Astrocyte of the hippocampus (primary cell): ENCODE measurements at regions not wholly inside any gene's neighbourhood (a gene's known extent, or its start where the extent isn't known, plus 50 kb on each side); places are given as distances from the start of the nearest gene placed in this dataset.
A peak's percentile ranks its signal among the peaks of the same experiment; 100 is the strongest.
"Not testable (repeated sequence)": the region's sequence is repeated elsewhere in the genome, so short reads cannot be mapped to it uniquely, and the experiment has no call there.

Source experiments
- DNase-seq: peaks from one replicate; pipeline ENCODE4 v3.0.0; 2011; ENCODE audit warnings: low read depth, low spot score

DNA sequence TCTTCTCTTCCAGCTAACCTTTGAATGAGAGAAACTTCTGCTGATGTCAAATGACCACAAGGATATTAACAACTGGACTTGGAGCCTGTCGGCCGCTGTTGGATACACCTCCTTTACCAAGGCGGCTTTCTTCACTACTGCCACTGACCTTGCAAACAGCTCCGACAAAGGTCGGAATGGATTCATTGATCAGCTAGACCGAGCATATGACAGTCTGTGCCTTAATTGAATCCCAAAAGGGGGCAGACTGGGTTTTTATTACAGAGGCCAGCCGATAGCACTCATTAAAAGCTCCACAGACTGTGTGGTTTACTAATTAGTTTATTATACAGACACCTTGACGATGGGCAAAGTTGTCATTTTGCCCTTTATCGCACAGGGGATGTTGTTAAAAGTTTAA is 394.5 kb downstream of the RERGL start:
- DNase-seq = no peak

DNA sequence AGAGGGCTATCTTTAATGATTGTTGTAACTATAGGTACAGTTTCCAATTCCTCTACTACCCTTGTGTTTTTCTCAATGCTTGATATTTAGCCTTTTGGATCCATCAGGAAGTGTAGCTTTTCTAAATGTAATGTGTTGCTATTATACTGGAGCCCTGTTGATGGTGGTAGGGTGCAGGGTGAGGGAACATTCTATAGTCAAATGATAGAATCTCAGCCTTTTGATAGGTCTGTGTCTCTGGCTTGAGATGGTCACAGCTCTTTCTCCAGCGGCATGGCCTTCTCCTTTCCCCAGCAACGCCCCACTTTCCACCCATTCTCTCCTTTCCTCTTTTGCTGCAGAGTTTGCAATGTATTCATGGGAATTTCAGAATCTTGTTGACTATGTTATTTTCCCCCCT is 398.6 kb downstream of the RERGL start:
- no peak for DNase-seq

DNA sequence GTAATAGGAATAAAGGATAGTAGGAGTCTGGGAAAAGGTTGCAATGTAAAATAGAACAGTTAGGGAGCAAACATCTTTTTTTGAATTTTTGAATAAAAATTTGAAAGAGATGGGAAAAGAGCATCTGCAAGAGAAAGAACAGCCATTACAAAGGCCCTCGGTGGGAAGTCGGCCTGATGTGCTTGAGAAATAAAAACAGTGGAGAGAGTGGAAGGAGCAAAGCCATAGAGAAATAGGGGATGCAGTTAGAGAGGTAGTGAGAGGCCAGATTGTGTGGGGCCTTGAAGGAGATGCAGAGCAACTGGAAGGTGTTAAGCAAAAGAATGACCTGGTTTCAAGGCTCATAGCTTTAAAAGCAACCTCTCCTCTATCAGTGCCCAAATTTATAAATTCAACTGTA is 409.8 kb downstream of the RERGL start:
- DNase-seq = no peak

DNA sequence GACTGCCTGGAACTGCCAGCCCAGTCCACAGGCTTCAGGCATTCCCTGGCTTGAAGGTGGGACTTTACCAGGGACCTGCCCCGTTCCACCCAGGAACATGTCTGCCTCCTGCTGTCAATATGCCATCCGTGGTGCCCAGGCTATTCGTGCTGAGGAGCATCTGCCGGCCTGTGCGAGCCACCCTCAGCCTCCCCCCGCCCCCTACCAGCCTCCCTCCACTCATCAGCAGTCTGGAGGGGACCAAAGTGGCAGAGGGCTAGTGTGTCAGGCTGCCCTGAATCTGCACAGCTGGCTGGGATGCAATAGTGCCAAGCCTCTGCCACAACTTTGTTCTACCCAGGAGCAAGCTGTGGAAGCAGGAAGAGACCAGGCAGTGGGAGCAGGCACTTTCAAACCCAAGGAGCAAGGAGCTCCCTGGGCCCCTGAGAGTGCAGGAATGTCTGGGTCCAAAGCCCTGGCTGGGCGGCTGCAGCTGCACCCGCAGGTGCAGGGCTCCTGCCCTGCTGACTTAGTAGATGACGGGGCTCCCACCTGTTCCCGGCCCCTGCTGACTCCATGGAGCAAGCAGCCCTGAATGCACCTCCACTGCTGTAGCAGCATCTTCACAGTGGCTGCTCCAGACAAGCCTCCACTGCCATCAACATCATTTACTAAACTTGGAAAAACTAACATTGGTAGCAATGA is 423.2 kb downstream of the RERGL start:
- no peak for DNase-seq

DNA sequence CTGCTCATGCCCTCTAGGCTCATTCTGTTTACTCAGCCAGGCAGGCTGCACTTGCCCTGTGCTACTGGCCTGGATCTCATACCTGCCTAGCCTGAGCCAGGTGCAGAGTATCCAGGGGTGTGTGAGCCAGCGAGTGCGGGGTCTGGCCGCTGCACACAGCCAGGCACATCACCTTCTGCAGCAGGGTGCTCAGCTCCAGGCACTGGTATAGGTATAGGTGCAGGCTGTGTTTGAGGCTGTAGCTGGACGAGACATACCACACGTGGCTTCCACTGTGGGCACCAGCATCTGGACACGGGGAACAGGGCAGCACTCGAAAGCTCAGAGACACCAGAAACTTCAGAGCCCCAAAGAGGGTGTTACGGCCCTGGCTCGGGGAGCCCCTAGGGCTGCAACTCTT is 424.2 kb downstream of the RERGL start:
- DNase-seq = no peak

DNA sequence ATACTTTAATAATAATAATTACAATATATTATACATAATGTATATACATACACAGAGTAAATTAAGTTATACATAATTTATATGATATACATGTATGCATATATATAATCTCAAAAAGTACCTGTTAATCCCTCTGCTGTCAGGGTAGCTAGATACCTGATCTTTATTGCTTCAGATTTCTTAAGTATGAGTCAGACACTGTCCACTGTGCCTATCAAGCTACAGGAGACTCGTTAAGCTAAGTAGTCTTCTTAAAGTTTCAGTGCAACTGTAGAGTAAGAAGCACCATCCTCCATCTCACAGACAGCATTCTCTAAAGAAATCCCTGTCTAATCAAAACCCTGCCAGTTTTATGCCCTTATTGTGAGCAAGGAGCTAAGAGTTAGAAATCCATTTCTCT is 428.7 kb downstream of the RERGL start:
- no peak for DNase-seq

DNA sequence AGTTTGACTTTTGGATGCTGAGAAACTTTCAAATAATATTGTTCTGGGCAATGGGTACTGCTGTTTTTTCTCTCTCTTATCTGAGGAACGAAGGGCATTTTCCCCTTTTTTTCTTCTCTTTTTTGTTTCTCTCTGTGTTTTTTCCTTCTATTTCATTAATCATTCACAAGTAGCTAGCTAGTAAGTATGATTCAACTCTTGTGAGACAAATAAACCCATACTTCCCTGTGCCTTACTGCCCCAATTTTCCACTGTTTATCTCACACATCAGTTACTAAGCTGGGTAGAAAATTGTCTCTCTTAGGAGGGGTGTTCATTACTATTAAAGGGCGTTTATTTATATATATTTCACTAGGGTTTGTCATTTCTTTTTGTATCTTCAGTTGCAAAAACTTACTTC is 437.6 kb downstream of the RERGL start:
- no peak for DNase-seq

DNA sequence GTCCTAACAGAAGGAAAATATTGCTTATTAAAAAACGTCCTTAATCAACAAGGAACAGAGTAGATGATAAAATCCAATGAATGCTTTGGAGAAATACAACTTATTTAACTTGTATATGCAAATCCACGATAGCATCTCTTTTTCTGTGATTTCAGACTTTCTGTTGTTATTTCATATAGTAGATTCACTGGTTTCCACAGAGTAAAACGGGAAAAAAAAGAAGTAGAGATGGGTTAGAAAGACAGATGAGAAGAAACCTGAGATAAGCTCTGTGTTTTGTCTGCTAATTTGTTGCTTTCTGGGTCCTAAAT is 447.7 kb downstream of the RERGL start:
- DNase-seq = no peak

DNA sequence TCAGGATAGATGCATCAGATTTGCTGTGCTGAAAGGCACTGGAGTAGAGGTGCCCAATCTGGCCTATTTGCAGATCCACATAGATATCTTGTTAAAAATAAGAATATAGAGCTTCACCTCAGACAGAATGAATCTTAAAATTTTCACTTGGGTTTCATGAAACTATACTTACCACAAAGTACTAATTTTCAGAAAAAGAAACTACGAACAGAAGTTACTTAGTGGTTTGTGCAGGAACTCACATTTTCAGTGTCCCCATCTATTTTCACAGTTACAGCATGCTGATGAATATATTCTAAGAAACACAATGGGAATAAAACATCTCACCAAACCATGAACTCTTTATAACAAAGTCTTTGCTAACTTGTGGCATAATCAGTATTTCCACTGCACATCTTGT is 449.4 kb downstream of the RERGL start:
- DNase-seq = no peak

DNA sequence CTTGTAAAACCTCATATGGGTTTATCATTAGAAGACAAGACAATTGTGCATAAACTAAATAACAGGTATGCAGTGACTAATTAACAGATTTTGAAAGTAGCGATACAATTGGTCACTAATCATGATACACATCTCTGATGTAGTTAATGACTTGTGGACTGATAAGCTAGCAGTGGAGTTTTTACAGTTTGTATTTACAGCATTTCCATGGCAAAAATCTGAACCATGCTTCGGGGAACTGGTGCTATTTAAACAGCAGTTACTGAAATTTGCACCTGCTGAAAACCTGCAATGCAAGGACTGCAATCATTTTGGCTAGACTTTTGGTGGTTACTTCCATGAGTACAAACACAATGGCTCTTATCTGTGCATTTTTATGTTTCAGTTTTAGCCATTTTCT is 471.2 kb downstream of the RERGL start:
- no peak for DNase-seq

DNA sequence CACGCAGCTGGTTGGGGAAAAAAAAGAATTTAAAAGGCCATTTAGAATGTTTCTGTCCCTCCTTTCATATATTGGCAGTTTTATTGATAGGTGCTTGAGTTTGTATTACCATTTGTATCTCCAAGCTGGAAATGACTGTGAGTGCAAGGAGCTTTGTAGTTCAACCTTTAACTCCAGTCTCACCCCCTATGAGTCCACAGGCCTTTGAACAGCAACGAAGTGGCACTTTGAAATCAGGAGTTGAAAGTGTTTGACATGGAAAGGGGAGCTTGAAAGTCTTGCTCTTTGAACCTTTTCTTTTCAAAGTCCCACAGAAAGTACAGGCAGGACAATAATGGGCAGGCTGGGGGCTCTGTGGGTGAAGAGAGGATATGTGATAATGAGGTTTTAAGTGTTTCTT is 480.3 kb downstream of the RERGL start:
- no peak for DNase-seq

DNA sequence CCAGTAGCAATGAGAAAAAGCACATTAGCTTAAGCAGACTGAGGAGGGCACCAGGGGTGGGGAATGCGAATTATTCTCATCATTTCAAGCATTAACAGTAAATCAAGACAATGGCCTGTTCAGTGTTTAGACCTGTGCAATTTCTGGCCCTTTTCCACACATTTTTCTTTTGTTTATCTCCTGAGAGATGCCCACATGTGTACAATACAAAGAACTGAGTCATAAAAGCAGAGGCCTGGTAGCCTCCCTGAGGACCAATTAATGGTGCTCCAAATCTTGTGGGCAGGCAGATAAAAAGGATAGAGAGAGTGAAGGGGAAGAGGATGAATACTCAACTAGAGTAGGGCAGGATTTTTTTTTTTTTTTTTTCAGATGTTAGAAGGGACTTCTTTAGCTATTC is 480.8 kb downstream of the RERGL start:
- DNase-seq = peak; percentile 0

DNA sequence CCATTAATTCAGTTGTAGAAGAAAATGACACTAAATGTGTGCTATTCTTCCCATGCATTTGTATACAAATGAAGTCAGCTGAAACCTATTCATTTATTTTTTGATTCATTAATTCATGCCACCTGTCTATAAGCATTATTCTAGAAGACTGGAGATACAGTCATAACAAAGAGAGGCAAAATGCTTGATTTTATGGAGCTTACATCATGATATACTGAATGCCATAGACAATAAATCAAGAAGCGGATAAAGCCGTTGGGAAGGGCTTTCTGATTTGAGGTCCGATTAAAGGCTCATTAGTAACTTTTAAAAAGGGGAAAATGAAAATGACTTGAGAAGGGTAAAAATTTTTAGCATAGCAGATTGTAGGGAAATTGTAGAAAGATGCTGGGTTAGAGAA is 494.9 kb downstream of the RERGL start:
- no peak for DNase-seq

DNA sequence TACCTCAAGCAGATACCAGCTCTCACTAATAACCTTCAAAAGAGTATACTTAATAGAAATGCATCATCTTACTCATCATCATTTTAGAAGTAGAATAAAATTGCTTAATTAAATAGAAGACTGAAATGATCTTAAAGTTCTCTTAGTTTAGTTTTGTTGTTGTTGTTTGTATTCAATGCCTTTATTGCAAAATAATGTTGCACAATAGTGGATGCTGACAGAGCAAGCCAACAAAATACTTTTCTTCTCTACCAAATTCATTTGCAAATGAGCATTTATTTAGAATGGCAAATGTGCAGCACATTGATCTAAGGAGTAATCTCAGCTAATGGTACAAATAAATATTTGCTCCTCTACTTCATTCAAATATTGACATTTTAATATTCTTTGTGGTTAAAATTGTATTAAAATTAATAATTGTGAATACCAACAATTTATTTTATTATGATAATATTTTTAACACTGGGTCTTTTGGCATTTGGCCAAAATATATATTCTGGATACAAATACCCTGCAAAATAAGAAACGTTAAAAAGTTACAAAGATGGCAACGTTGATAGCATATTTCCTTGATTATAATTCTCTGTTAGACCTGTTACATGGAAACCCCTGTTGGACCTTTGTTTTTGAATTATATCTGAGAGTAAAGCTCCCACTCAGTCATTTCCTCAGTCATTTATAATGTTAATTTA is 496.1 kb downstream of the RERGL start:
- DNase-seq = no peak

DNA sequence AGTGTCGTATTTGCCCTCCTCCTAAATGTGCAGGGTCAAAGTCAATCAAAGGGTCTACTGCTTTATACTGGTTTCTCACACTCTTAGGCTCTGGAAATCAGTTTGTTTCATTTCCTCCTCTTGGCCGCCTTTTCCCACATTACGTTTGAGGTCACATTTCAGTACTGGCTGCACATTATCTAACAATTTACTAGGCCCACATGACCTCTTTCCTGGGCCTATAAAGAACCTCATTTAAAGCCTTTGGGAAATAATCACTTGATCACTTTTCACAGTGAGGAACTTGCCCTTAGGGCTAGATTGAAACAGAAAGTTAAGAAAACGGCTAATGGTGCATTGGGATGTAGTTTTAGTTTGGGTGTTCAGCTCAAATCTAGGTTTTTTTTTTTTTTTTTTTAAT is 497.5 kb downstream of the RERGL start:
- DNase-seq = no peak

DNA sequence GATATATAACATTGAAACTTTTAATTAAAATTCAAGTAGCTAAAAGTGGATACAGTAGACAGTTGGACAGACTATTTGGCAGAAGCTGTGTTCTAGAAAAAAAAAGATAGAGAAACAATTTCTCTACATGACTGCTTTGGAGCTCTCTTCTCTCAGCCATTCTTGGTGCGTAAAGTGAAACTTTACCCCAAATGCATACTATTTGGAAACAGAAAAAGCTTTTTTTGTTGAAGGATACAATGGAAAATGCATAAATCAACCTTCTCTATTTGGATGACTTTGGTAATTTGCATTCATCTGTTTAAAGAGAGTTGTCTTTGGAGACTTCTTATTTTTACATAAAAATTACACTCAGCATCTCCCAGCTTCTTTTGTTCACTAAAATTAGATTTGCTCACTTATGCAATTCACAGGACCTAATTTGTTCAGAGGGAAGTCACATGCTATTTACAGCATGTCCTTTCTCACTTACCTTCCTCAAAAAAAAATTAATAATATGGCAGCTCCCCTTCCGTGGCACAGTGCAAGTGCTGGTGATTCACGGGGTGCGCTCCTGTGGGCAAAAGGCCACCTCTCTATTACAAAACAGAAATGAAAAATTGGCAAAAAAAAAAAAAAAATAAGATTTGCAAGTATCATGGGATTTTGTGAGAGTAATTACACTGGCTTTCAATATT is 498.9 kb downstream of the RERGL start:
- DNase-seq = no peak

DNA sequence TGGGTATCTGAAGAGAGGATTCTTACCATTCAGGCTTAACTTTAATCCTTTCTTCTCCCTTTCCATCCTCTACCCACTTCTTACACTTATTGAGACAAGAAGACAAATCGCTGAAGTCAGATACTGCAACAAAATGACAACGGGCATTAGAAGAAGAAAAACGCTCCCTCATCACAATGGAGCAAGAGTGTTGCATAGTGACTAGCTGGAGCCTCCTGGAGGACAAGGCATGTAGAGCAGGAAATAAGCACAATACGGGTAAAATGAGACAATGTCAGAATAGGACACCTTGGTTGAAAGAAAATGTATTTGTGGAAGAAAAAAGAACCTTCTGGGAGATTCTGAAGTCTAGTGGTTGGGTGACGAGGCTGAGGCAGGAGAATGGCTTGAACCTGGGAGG is 501.0 kb downstream of the RERGL start:
- no peak for DNase-seq

DNA sequence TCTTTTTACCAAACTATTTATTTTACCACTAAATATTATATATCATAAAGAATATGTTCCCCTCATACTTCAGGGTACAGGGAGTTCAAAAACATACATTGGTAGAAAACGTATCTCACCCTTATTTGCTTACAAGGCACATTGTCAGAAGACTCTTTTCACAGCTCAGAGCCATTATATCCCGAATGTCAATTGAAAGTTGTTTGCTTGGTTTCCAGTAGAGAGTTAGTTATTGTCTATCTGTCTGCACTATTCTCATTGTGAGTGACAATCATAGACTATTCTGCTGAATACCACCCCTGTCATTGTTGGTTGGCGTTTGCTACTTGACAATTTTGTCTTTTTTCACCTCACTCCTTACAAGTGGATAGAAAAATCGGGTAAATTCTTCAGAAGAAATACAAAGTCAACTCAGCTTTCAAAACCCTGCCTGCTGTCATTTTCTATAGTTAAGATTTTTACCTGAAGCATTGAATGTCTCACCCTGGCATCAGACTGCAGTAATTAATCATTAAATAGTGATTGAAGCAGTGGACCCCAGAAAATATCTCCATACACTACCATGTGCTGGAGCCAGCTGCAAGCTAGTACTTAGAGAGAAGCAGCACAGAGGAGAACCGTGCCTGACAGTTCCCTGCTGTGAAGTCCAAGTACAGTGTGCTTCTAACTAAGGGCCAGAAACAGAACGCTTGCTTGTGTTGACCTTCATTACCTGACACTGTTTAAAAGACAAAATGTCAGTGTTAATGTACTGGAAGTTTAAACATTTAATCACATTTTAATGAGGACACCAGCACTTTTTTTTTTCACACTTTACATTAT is 510.6 kb downstream of the RERGL start:
- DNase-seq = no peak

DNA sequence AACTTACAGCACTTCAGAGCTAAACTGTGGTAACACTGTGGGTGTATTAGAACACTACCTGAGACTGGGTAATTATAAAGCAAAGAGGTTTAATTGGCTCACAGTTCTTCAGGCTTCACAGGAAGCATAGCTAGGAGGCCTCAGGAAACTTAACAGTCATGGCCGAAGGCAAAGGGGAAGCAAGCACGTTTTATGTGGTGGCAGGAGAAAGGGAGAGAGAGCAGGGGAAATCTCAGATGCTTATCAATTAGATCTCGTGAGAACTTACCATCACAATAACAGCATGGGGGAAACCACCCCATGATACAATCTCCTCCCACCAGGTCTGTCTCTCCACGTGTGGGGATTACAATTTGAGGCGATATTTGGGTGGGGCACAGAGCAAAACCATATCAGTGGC is 512.6 kb downstream of the RERGL start:
- no peak for DNase-seq

DNA sequence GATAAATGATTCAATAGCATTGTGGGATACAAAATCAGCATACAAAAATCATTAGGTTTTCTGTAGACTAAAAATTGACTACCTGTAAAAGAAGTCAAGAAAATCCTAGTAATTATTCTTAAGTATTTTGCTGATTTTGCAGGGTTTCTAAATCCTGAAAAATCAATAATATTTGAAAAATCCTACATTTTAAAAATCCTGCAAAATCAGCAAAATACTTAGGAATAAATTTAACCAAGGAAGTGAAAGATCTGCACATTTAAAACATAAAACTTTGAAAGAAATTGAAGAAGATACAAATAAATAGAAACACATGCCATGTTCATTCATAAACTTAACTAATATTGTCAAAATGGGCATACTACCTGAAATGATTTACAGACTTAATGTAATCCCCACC is 517.7 kb downstream of the RERGL start:
- no peak for DNase-seq

DNA sequence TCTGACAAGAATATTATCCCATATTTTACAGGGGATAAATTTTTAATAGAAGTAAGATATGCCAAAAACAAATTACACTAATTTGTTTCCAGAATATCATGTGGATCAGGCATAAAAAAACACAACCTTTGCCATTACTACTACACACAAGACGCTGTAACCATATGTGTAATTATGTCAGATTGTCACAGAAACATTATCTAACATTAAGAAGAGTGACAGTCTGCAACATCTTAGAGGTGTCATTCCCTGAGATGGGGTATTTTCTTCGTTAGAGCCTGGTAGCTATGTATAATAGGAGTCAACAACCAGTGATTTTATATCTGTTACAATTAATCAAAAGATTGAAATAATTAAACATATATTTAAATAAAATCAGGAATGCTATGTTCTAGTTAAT is 518.9 kb downstream of the RERGL start:
- no peak for DNase-seq

DNA sequence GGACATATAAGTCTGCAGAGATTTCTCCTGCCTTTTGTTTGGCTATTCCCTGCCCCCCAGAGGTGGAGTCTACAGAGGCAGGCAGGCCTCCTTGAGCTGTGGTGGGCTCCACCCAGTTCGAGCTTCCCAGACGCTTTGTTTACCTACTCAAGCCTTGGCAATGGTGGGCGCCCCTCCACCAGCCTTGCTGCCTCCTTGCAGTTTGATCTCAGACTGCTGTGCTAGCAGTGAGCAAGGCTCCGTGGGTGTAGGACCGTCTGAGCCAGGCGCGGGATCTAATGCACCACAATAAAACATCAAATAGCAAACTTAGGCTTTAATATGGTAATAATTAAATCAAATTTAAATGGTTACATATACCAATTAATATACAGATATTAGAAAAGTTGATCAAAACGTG is 525.4 kb downstream of the RERGL start:
- not testable (repeated sequence) for DNase-seq

DNA sequence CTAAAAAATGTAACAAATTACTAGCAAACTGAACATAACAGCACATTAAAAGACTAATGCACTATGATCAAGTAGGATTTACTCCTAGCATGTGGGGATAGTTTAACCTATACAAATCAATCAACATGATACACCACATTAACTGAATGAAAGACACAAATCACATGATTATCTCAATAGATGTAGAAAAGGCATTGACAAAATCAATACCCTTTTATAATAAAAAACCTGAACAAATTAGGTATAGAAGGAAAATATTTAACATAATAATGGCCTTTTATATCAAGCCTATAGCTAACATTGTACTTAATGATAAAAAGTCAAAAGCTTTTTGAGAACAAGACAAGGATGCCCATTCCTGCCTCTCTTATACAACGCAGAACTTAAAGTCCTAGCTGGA is 540.0 kb downstream of the RERGL start:
- DNase-seq = no peak
